SU-DHL-6 (cell line): ENCODE measurements at regions not wholly inside any gene's neighbourhood (a gene's known extent, or its start where the extent isn't known, plus 50 kb on each side); places are given as distances from the start of the nearest gene placed in this dataset.

ENCODE experiments used
- EZH2phosphoT487 ChIP-seq: fragments of 200-600 bp; sonication (generic), shearing (Covaris generic); conservative IDR thresholded peaks from 2 replicates; pipeline ENCODE4 v1.6.1; 2018; ENCODE audit warnings: mild to moderate bottlenecking, antibody characterized with exemption, low read length, moderate library complexity, mixed read lengths
- TF ChIP-seq, protein P1 (sequence below): fragments of 200-600 bp; sonication (generic); IDR thresholded peaks from one replicate; pipeline ENCODE4 v1.5.1; 2017; ENCODE audit warnings: antibody characterized with exemption, mild to moderate bottlenecking, low read length, moderate library complexity; ENCODE audit not compliant: insufficient read depth, poor library complexity, severe bottlenecking

DNA sequence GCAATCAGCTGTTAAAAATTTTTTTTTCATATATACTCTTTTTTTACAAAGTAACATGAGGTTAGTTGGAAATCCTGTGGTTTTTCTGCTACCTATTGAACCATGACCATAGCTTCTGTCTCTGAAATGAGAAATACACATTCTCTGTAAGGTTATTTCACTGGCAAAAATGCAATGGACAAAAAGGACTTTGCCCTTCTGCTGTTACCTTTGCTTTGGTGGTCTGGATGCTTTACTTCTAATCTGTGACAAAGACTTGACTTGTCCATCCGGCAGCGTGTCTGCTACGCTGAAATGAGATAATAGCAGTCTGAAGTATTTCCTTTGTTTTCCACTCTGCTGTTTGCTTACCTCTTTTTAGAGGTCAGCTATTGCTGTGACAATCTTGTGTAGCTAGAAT lies 412.8 kb downstream of the SLITRK6 start:
- TF ChIP-seq, protein P1, sequence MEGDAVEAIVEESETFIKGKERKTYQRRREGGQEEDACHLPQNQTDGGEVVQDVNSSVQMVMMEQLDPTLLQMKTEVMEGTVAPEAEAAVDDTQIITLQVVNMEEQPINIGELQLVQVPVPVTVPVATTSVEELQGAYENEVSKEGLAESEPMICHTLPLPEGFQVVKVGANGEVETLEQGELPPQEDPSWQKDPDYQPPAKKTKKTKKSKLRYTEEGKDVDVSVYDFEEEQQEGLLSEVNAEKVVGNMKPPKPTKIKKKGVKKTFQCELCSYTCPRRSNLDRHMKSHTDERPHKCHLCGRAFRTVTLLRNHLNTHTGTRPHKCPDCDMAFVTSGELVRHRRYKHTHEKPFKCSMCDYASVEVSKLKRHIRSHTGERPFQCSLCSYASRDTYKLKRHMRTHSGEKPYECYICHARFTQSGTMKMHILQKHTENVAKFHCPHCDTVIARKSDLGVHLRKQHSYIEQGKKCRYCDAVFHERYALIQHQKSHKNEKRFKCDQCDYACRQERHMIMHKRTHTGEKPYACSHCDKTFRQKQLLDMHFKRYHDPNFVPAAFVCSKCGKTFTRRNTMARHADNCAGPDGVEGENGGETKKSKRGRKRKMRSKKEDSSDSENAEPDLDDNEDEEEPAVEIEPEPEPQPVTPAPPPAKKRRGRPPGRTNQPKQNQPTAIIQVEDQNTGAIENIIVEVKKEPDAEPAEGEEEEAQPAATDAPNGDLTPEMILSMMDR = no peak
- no peak for TF ChIP-seq EZH2phosphoT487
